ENCODE measurements at regions not wholly inside any gene's neighbourhood (a gene's known extent, or its start where the extent isn't known, plus 50 kb on each side); places are given as distances from the start of the nearest gene placed in this dataset.

DNA sequence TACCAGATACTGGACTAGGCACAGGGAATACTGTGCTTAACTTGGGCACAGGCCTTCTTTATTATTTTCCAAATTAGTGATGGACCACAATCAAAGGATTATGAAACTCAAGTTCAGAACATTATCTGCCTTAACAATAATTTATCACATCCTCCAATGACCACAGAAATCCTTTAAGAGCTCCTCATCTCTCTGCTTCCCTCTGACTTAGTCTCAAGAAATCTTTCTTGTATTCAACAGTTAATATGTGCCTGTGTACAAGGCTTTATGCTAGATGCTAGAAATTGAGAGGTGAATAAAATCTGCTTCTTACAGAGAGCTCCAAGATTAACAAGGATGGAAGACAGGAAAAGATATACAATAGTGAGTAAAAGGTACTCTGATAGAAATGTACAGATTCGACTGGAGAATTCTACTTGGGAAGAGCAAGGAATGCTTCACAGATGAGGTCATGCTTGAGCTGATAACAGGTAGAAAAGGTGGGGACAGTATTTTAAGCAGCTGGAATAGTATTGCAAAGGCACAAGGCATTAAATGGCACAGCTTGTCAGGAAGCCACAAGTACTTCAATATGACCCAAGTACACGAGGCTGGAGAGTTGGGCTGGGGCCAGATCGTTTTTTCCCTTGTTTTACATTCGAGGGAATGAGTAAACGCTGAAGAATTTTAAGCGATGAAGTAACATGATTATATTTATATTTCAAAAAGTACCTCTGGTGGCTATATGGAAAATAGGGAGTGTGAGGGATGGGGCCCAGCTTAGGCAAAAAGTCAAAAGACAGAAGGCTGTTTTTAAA, 55.1 kb upstream of the ARID2 start:
- no peak for DNase-seq

DNA sequence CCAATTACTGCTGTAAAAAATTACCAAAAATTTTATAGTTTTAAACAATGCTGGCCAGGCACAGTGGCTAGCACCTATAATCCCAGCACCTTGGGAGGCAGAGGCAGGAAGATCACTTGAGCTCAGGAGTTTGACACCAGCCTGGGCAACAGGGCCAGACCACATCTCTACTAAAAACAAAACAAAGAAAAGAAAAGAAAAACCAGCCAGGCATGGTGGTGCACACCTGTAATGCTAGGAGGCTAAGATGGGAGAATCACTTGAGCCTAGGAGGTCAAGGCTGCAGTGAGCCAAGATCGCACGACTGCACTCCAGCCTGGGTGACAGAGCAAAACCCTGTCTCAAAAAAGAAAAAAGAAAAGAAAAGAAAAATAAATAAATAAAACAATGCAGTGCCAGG, 54.0 kb upstream of the ARID2 start:
- DNase-seq = no peak
